ENCODE measurements at regions not wholly inside any gene's neighbourhood (a gene's known extent, or its start where the extent isn't known, plus 50 kb on each side); places are given as distances from the start of the nearest gene placed in this dataset.

GRCh38 chr3:124632566-124633140 lies 97.6 kb upstream of the UMPS start:
- TF ChIP-seq POLR2A (IDR thresholded peaks at IDR 0.05) (no peak), CTCF (IDR thresholded peaks at IDR 0.05) (no peak)
